ENCODE measurements at regions not wholly inside any gene's neighbourhood (a gene's known extent, or its start where the extent isn't known, plus 50 kb on each side); places are given as distances from the start of the nearest gene placed in this dataset.

DNA sequence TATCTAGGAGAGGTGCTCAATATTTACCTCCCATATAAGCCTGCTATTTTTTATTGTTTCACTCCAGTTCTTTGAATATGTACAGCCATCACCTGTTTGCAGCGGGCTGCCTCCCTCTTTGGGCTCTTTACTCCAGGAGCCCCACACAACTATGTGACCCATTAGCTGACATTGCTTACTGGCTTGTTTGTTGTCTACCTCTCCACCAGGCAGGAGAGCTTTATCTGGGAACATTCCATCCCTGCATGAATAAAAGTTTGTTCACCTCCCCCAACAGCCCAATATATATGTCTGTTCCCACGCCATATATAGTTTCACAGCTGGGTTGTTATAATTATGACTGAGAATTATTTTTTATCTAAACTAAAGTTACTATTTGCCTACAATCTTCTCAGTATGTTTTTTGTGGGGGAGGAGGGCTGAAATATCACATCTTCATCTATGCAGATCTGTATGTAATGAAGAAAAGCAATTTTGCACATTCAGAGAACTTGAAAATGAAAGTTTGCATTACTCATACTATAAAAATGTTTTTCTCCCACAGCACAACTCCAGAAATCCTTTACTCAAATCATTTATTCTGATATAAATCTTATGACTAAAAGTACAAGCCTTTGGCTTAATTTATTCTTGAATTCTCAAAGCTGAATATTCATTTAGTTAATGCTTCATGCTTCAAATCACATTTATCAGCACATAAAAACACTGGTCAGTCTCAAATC lies 61.2 kb upstream of the DAPP1 start:
- TF ChIP-seq, protein P1, sequence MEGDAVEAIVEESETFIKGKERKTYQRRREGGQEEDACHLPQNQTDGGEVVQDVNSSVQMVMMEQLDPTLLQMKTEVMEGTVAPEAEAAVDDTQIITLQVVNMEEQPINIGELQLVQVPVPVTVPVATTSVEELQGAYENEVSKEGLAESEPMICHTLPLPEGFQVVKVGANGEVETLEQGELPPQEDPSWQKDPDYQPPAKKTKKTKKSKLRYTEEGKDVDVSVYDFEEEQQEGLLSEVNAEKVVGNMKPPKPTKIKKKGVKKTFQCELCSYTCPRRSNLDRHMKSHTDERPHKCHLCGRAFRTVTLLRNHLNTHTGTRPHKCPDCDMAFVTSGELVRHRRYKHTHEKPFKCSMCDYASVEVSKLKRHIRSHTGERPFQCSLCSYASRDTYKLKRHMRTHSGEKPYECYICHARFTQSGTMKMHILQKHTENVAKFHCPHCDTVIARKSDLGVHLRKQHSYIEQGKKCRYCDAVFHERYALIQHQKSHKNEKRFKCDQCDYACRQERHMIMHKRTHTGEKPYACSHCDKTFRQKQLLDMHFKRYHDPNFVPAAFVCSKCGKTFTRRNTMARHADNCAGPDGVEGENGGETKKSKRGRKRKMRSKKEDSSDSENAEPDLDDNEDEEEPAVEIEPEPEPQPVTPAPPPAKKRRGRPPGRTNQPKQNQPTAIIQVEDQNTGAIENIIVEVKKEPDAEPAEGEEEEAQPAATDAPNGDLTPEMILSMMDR (IDR thresholded peaks at IDR 0.05), result no peak
- no peak for TF ChIP-seq POLR2A (IDR thresholded peaks at IDR 0.05)

Measured in right lobe of liver (tissue), 4 donors.